ENCODE measurements at regions not wholly inside any gene's neighbourhood (a gene's known extent, or its start where the extent isn't known, plus 50 kb on each side); places are given as distances from the start of the nearest gene placed in this dataset.

- no peak for TF ChIP-seq CTCF (IDR thresholded peaks at IDR 0.05)
- DNase-seq (ENCODE audit: low spot score) (no peak), ATAC-seq (ENCODE audit: low FRiP score) (no peak)
Measured at GRCh38 chr3:181541414-181541813, 170.3 kb upstream of the SOX2 start.

- TF ChIP-seq CTCF (IDR thresholded peaks at IDR 0.05), result no peak
- ATAC-seq (ENCODE audit: low FRiP score) (no peak), DNase-seq (ENCODE audit: low spot score) (no peak)
Measured at GRCh38 chr3:181534781-181535221, 176.9 kb upstream of the SOX2 start.

GRCh38 chr3:181533811-181534210 is 177.9 kb upstream of the SOX2 start:
- DNase-seq (ENCODE audit: low spot score), result no peak
- ATAC-seq (ENCODE audit: low FRiP score), result no peak
- no peak for TF ChIP-seq CTCF (IDR thresholded peaks at IDR 0.05)

- ATAC-seq (ENCODE audit: low FRiP score) (no peak), DNase-seq (ENCODE audit: low spot score) (no peak)
- TF ChIP-seq CTCF (IDR thresholded peaks at IDR 0.05), result no peak
Measured at GRCh38 chr3:181530584-181530983, 181.1 kb upstream of the SOX2 start.

- no peak for TF ChIP-seq CTCF (IDR thresholded peaks at IDR 0.05)
- ATAC-seq (ENCODE audit: low FRiP score) (no peak), DNase-seq (ENCODE audit: low spot score) (no peak)
Measured at GRCh38 chr3:181521831-181522230, 189.9 kb upstream of the SOX2 start.

- ATAC-seq (ENCODE audit: low FRiP score) (no peak), DNase-seq (ENCODE audit: low spot score) (no peak)
- TF ChIP-seq CTCF (IDR thresholded peaks at IDR 0.05), result no peak
Measured at GRCh38 chr3:181518222-181518621, 193.5 kb upstream of the SOX2 start.

GRCh38 chr3:181512787-181513186 is 198.9 kb upstream of the SOX2 start:
- DNase-seq (ENCODE audit: low spot score) (no peak), ATAC-seq (ENCODE audit: low FRiP score) (no peak)
- TF ChIP-seq CTCF (IDR thresholded peaks at IDR 0.05), result no peak
